HCT116 (cell line): ENCODE measurements at regions not wholly inside any gene's neighbourhood (a gene's known extent, or its start where the extent isn't known, plus 50 kb on each side); places are given as distances from the start of the nearest gene placed in this dataset.

Source experiments
- ATAC-seq: fragments of 200-7000 bp; cut with Tn5 transposase; 2 replicates; pipeline ENCODE4 v1.9.1; 2020; ENCODE audit warnings: mild to moderate bottlenecking, moderate library complexity
- BruUV-seq: library from RNA; stranded (reverse); fragments of 400-500 nt; replicated peaks from 2 replicates; lab custom pipeline; 2021; lab: Mats Ljungman, UMichigan
- CTCF ChIA-PET: fragments of 300-600 bp; sonication (Branson Sonifier 250); formaldehyde crosslinking; loops from one replicate; lab custom pipeline; 2021; ENCODE audit warnings: antibody characterized with exemption; lab: Charles Lee
- POLR2A ChIA-PET: fragments of 300-600, 350-600 bp; sonication (Branson Sonifier 250); formaldehyde crosslinking; loops from one replicate; lab custom pipeline; 2021; ENCODE audit warnings: antibody characterized with exemption; lab: Charles Lee
- RAD21 ChIA-PET, 2 experiments: fragments of 300-600 bp; sonication (Branson Sonifier 250); formaldehyde crosslinking; loops; one replicate each; lab custom pipeline; 2023; ENCODE audit warnings: low total read pairs in 2 of 2; ENCODE audit not compliant: uncharacterized antibody in 2 of 2, unreplicated experiment in 2 of 2, low non-redundant PET in 1 of 2; lab: Charles Lee
- DNase-seq: peaks from one replicate; pipeline ENCODE4 v3.0.0-alpha.2; 2010; ENCODE audit warnings: low read depth, low spot score
- H2AFZ ChIP-seq: fragments of 200-600 bp; shearing (Covaris generic), sonication (generic); 2 replicates; pipeline ENCODE4 v1.6.1; 2017; ENCODE audit warnings: low read depth, mixed run types, mixed read lengths, antibody characterized with exemption, low read length; ENCODE audit not compliant: poor library complexity, severe bottlenecking
- H3K27ac ChIP-seq: 2 replicates; pipeline ENCODE4 v1.5.1; 2012; ENCODE audit warnings: low read depth, low read length
- H3K27me3 ChIP-seq: fragments of 200-600 bp; sonication (generic); 2 replicates; pipeline ENCODE4 v1.6.1; 2016; ENCODE audit warnings: mixed run types, low read length, mixed read lengths; ENCODE audit not compliant: insufficient read depth
- H3K36me3 ChIP-seq, 2 experiments: fragments of 200-500 bp in 1 of 2; fragments of 200-600 bp in 1 of 2; sonication (Bioruptor generic) in 1 of 2; sonication (generic) in 1 of 2; 2 replicates each; pipeline versions ENCODE4 v1.5.1 to v1.6.1; 2014 to 2016; ENCODE audit warnings: low read length in 2 of 2, inconsistent platforms in 1 of 2, mixed read lengths in 1 of 2, mixed run types in 1 of 2; ENCODE audit not compliant: insufficient read depth in 2 of 2, control insufficient read depth in 1 of 2
- H3K4me1 ChIP-seq, 2 experiments: fragments of 200-600 bp in 1 of 2; sonication (generic) in 1 of 2; 2 replicates each; pipeline versions ENCODE4 v1.5.1 to v1.6.1; 2012 to 2017; ENCODE audit warnings: low read length in 2 of 2, inconsistent platforms in 1 of 2, mild to moderate bottlenecking in 1 of 2, mixed read lengths in 1 of 2, mixed run types in 1 of 2, moderate library complexity in 1 of 2; ENCODE audit not compliant: insufficient read depth in 2 of 2, control insufficient read depth in 1 of 2
- H3K4me2 ChIP-seq: fragments of 200-600 bp; sonication (generic); 2 replicates; pipeline ENCODE4 v1.6.1; 2017; ENCODE audit warnings: mixed run types, low read length, mixed read lengths
- H3K4me3 ChIP-seq, 2 experiments: fragments of 200-600 bp in 1 of 2; sonication (generic) in 1 of 2; replicated peaks in 1 of 2; 2 replicates each; pipeline ENCODE4 v1.5.1; 2011 to 2016; ENCODE audit warnings: low read length in 2 of 2, control low read depth in 1 of 2, low read depth in 1 of 2, mild to moderate bottlenecking in 1 of 2, mixed read lengths in 1 of 2, mixed run types in 1 of 2
- H3K79me2 ChIP-seq: fragments of 200-600 bp; sonication (generic); 2 replicates; pipeline ENCODE4 v1.6.1; 2017; ENCODE audit warnings: mild to moderate bottlenecking, mixed run types, low read length, moderate library complexity, mixed read lengths; ENCODE audit not compliant: insufficient read depth
- H3K9ac ChIP-seq: fragments of 200-600 bp; sonication (generic); 2 replicates; pipeline ENCODE4 v1.6.1; 2016; ENCODE audit warnings: low read length, mixed read lengths
- H3K9me2 ChIP-seq: fragments of 200-600 bp; sonication (generic), shearing (Covaris generic); 2 replicates; pipeline ENCODE4 v1.6.1; 2017; ENCODE audit warnings: mixed run types, mild to moderate bottlenecking, moderate library complexity; ENCODE audit not compliant: insufficient read depth
- H3K9me3 ChIP-seq, 2 experiments: fragments of 200-500 bp in 1 of 2; fragments of 200-600 bp in 1 of 2; sonication (Bioruptor generic) in 1 of 2; sonication (generic) in 1 of 2; 2 replicates each; pipeline ENCODE4 v1.6.1; 2014 to 2017; ENCODE audit warnings: low read length in 2 of 2, mixed read lengths in 2 of 2, inconsistent platforms in 1 of 2, low read depth in 1 of 2, mild to moderate bottlenecking in 1 of 2, mixed run types in 1 of 2, moderate library complexity in 1 of 2; ENCODE audit not compliant: control insufficient read depth in 1 of 2, insufficient read depth in 1 of 2
- H4K20me1 ChIP-seq: fragments of 200-600 bp; sonication (generic), shearing (Covaris generic); 2 replicates; pipeline ENCODE4 v1.6.1; 2017; ENCODE audit warnings: mixed run types, mild to moderate bottlenecking, moderate library complexity; ENCODE audit not compliant: insufficient read depth
- CBX3 ChIP-seq: IDR thresholded peaks from 2 replicates; pipeline ENCODE4 v1.6.1; 2012; ENCODE audit warnings: low read depth
- EZH2 ChIP-seq: fragments of 200-600 bp; sonication (generic); IDR thresholded peaks from 2 replicates; pipeline ENCODE4 v1.6.1; 2017; ENCODE audit warnings: antibody characterized with exemption, mixed run types
- JUND ChIP-seq: IDR thresholded peaks from 2 replicates; pipeline ENCODE4 v1.6.1; 2012
- POLR2A ChIP-seq: IDR thresholded peaks from 2 replicates; pipeline ENCODE4 v1.7.0; 2011; ENCODE audit warnings: borderline replicate concordance; ENCODE audit not compliant: insufficient read depth, insufficient read length; ENCODE audit errors: extremely low read depth
- RAD21 ChIP-seq: IDR thresholded peaks from 2 replicates; pipeline ENCODE4 v1.6.1; 2012; ENCODE audit warnings: low read depth, mild to moderate bottlenecking
- SIN3A ChIP-seq: IDR thresholded peaks from 2 replicates; pipeline ENCODE4 v1.6.1; 2012; ENCODE audit warnings: low read depth
- SP1 ChIP-seq: IDR thresholded peaks from 2 replicates; pipeline ENCODE4 v1.6.1; 2012; ENCODE audit warnings: low read depth
- SRF ChIP-seq: IDR thresholded peaks from 2 replicates; pipeline ENCODE4 v1.6.1; 2012; ENCODE audit warnings: low read depth
- YY1 ChIP-seq: IDR thresholded peaks from 2 replicates; pipeline ENCODE4 v1.6.1; 2011; ENCODE audit warnings: low read length, low read depth, moderate library complexity, mild to moderate bottlenecking; ENCODE audit not compliant: insufficient replicate concordance; ENCODE audit errors: extremely low read depth
- intact Hi-C: fragments of 100-400 bp; cut with micrococcal nuclease; formaldehyde crosslinking; loops from 2 replicates; pipeline ENCODE4 v1.10.0; 2022
- TF ChIP-seq, protein P1 (sequence below): IDR thresholded peaks from 2 replicates; pipeline ENCODE4 v1.6.1; 2012
- TF ChIP-seq, protein P2 (sequence below): IDR thresholded peaks from 2 replicates; pipeline ENCODE4 v1.6.1; 2012; ENCODE audit warnings: low read depth
- TF ChIP-seq, protein P3 (sequence below): IDR thresholded peaks from 2 replicates; pipeline ENCODE4 v1.6.1; 2012

GRCh38 chrX:116278826-116279225 lies 108.3 kb downstream of the AGTR2 start:
- TF ChIP-seq POLR2A (no peak), SIN3A (no peak), YY1 (no peak), EZH2 (no peak), SP1 (no peak), JUND (no peak)
- TF ChIP-seq, protein P1, sequence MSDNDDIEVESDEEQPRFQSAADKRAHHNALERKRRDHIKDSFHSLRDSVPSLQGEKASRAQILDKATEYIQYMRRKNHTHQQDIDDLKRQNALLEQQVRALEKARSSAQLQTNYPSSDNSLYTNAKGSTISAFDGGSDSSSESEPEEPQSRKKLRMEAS = no peak
- TF ChIP-seq, protein P2, sequence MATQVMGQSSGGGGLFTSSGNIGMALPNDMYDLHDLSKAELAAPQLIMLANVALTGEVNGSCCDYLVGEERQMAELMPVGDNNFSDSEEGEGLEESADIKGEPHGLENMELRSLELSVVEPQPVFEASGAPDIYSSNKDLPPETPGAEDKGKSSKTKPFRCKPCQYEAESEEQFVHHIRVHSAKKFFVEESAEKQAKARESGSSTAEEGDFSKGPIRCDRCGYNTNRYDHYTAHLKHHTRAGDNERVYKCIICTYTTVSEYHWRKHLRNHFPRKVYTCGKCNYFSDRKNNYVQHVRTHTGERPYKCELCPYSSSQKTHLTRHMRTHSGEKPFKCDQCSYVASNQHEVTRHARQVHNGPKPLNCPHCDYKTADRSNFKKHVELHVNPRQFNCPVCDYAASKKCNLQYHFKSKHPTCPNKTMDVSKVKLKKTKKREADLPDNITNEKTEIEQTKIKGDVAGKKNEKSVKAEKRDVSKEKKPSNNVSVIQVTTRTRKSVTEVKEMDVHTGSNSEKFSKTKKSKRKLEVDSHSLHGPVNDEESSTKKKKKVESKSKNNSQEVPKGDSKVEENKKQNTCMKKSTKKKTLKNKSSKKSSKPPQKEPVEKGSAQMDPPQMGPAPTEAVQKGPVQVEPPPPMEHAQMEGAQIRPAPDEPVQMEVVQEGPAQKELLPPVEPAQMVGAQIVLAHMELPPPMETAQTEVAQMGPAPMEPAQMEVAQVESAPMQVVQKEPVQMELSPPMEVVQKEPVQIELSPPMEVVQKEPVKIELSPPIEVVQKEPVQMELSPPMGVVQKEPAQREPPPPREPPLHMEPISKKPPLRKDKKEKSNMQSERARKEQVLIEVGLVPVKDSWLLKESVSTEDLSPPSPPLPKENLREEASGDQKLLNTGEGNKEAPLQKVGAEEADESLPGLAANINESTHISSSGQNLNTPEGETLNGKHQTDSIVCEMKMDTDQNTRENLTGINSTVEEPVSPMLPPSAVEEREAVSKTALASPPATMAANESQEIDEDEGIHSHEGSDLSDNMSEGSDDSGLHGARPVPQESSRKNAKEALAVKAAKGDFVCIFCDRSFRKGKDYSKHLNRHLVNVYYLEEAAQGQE = no peak
- no TSS peak for BruUV-seq
- Histone ChIP-seq H3K9me2 (no peaks in the 10 kb centered on the region), H3K9me3 (no peaks in the 10 kb centered on the region), H3K9ac (no peak overlapping the region), H3K4me3 (no peak overlapping the region), H3K79me2 (no peaks in the 10 kb centered on the region), H2AFZ (no peak overlapping the region), H3K36me3 (no peaks in the 10 kb centered on the region), H3K27me3 (no peaks in the 10 kb centered on the region), H3K27ac (no peak overlapping the region), H4K20me1 (no peaks in the 10 kb centered on the region), H3K4me2 (no peak overlapping the region), H3K4me1 (no peaks in the 10 kb centered on the region)
- no peak for ATAC-seq
- ChIA-PET CTCF (no interaction called here), RAD21 (no interaction called here), POLR2A (no interaction called here)
- DNase-seq = no peak
- intact Hi-C loops = no loop called here

- no peaks in the 10 kb centered on the region for H3K27me3 ChIP-seq
- no peak overlapping the region for H3K4me2 ChIP-seq
- DNase-seq = no peak
- no peaks in the 10 kb centered on the region for H3K79me2 ChIP-seq
- H3K9ac ChIP-seq = no peak overlapping the region
- RAD21 ChIA-PET = no interaction called here
- no peak for ATAC-seq
- POLR2A ChIA-PET = no interaction called here
- no peaks in the 10 kb centered on the region for H3K4me1 ChIP-seq
- H2AFZ ChIP-seq = no peak overlapping the region
- TF ChIP-seq CBX3 (no peak), RAD21 (no peak), SRF (no peak), SIN3A (no peak)
- TF ChIP-seq, protein P3, sequence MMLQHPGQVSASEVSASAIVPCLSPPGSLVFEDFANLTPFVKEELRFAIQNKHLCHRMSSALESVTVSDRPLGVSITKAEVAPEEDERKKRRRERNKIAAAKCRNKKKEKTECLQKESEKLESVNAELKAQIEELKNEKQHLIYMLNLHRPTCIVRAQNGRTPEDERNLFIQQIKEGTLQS = no peak
- TF ChIP-seq, all 23 proteins: peak for 0
- intact Hi-C loops = no loop called here
- CTCF ChIA-PET = no interaction called here
- H3K9me3 ChIP-seq = no peaks in the 10 kb centered on the region
- no peaks in the 10 kb centered on the region for H3K36me3 ChIP-seq
- BruUV-seq = no TSS peak
- no peaks in the 10 kb centered on the region for H4K20me1 ChIP-seq
- H3K27ac ChIP-seq = no peak overlapping the region
- no peaks in the 10 kb centered on the region for H3K9me2 ChIP-seq
- no peak overlapping the region for H3K4me3 ChIP-seq
Observed at GRCh38 chrX:116281106-116281505, 110.6 kb downstream of the AGTR2 start.
